ENCODE measurements at regions not wholly inside any gene's neighbourhood (a gene's known extent, or its start where the extent isn't known, plus 50 kb on each side); places are given as distances from the start of the nearest gene placed in this dataset.

- TF ChIP-seq, protein P1, sequence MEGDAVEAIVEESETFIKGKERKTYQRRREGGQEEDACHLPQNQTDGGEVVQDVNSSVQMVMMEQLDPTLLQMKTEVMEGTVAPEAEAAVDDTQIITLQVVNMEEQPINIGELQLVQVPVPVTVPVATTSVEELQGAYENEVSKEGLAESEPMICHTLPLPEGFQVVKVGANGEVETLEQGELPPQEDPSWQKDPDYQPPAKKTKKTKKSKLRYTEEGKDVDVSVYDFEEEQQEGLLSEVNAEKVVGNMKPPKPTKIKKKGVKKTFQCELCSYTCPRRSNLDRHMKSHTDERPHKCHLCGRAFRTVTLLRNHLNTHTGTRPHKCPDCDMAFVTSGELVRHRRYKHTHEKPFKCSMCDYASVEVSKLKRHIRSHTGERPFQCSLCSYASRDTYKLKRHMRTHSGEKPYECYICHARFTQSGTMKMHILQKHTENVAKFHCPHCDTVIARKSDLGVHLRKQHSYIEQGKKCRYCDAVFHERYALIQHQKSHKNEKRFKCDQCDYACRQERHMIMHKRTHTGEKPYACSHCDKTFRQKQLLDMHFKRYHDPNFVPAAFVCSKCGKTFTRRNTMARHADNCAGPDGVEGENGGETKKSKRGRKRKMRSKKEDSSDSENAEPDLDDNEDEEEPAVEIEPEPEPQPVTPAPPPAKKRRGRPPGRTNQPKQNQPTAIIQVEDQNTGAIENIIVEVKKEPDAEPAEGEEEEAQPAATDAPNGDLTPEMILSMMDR (tag by site-specific recombination; IDR thresholded peaks at IDR 0.05): no peak
- TF ChIP-seq TCF7L2 (IDR thresholded peaks at IDR 0.05; ENCODE audit: borderline replicate concordance, low read depth, low read length) (no peak), SP2 (tag by site-specific recombination; IDR thresholded peaks at IDR 0.05) (no peak), REST (tag by site-specific recombination; IDR thresholded peaks at IDR 0.05) (no peak), ZNF610 (tag by site-specific recombination; IDR thresholded peaks at IDR 0.05; ENCODE audit: borderline replicate concordance) (no peak), ZNF747 (tag by site-specific recombination; IDR thresholded peaks at IDR 0.05) (no peak), ZNF311 (tag by site-specific recombination; IDR thresholded peaks at IDR 0.05; ENCODE audit: borderline replicate concordance) (no peak), PRDM1 (tag by site-specific recombination; IDR thresholded peaks at IDR 0.05) (no peak), ZNF121 (tag by site-specific recombination; IDR thresholded peaks at IDR 0.05) (no peak), ZNF76 (tag by site-specific recombination; IDR thresholded peaks at IDR 0.05; ENCODE audit: borderline replicate concordance, low read depth) (no peak), ZNF19 (tag by site-specific recombination; IDR thresholded peaks at IDR 0.05; ENCODE audit: low read depth) (no peak), HOXD13 (CRISPR knock-in tag; IDR thresholded peaks at IDR 0.05; ENCODE audit: borderline replicate concordance) (no peak)
- TF ChIP-seq, protein P2, sequence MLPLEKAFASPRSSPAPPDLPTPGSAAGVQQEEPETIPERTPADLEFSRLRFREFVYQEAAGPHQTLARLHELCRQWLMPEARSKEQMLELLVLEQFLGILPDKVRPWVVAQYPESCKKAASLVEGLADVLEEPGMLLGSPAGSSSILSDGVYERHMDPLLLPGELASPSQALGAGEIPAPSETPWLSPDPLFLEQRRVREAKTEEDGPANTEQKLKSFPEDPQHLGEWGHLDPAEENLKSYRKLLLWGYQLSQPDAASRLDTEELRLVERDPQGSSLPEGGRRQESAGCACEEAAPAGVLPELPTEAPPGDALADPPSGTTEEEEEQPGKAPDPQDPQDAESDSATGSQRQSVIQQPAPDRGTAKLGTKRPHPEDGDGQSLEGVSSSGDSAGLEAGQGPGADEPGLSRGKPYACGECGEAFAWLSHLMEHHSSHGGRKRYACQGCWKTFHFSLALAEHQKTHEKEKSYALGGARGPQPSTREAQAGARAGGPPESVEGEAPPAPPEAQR (tag by site-specific recombination; IDR thresholded peaks at IDR 0.05): no peak
These were observed 231.0 kb downstream of the NRIP1 start for GRCh38 chr21:14833666-14834351.
